ENCODE measurements at regions not wholly inside any gene's neighbourhood (a gene's known extent, or its start where the extent isn't known, plus 50 kb on each side); places are given as distances from the start of the nearest gene placed in this dataset.

- Histone ChIP-seq H3K9me3 (peaks cover 0 to 8% (median 7%) of the 10 kb centered on the region in 4 donors), H3K27ac (no peak overlapping the region), H3K4me3 (no peak overlapping the region), H3K4me1 (no peaks in the 10 kb centered on the region), H3K27me3 (no peaks in the 10 kb centered on the region), H3K36me3 (no peaks in the 10 kb centered on the region)
- no peak for TF ChIP-seq POLR2AphosphoS5 (IDR thresholded peaks at IDR 0.05)
- TF ChIP-seq, protein P1, sequence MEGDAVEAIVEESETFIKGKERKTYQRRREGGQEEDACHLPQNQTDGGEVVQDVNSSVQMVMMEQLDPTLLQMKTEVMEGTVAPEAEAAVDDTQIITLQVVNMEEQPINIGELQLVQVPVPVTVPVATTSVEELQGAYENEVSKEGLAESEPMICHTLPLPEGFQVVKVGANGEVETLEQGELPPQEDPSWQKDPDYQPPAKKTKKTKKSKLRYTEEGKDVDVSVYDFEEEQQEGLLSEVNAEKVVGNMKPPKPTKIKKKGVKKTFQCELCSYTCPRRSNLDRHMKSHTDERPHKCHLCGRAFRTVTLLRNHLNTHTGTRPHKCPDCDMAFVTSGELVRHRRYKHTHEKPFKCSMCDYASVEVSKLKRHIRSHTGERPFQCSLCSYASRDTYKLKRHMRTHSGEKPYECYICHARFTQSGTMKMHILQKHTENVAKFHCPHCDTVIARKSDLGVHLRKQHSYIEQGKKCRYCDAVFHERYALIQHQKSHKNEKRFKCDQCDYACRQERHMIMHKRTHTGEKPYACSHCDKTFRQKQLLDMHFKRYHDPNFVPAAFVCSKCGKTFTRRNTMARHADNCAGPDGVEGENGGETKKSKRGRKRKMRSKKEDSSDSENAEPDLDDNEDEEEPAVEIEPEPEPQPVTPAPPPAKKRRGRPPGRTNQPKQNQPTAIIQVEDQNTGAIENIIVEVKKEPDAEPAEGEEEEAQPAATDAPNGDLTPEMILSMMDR (IDR thresholded peaks at IDR 0.05): no peak
- no peak for TF ChIP-seq POLR2A (IDR thresholded peaks at IDR 0.05)
- WGBS, 2 donors: 50 to 59% methylated on average over 3 of the region's 3 CpGs
- ATAC-seq (ENCODE audit: low FRiP score in 2 of 2): no peak
- DNase-seq: no peak
These were observed 525.9 kb downstream of the EBF1 start for GRCh38 chr5:158573829-158574228.

DNA sequence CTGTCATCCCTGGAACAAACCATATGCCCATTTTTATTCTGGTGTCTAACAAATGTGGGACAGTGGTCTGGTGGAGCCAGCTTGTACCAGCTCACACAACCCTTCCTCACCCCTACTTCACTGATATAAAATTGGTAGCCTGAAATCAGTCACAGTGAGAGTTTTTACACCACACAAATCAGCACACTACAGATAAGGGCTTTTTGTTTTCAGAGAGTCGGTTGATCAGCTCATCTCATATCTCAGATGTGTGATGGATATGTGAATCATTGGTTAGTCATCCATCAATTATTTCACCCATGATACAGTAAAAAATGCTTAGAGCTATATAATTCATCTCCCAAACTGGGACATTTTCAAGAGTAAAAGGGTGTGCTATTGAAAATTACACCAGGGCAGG lies 529.2 kb downstream of the EBF1 start:
- ATAC-seq (ENCODE audit: low FRiP score in 2 of 2): no peak

DNA sequence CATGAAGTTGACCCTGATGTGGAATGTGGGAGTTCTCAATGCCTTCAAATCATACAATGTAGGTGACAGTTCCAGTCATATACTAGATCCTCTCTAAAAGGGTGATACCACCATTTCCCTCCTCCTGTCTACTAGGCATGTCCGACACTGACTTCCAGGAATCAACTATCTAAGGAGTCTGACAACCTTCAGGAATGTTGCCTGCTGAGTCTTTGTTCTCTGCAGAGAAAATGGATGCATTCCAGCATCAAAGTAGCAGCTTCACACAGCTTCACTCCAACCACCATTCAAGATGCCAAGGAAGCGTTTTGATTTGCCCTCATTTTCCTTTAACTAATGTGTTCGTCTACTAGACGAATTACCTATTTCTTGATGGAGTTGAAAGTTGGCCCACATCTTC lies 530.2 kb downstream of the EBF1 start:
- no peak overlapping the region for H3K27ac ChIP-seq
- H3K27me3 ChIP-seq: no peaks in the 10 kb centered on the region
- DNase-seq (no peak), ATAC-seq (ENCODE audit: low FRiP score in 2 of 2) (no peak)
- 81 to 87% methylated on average over 4 of the region's 4 CpGs for WGBS, 2 donors
- no peaks in the 10 kb centered on the region for H3K4me1 ChIP-seq
- H3K9me3 ChIP-seq: no peaks in the 10 kb centered on the region
- H3K4me3 ChIP-seq: no peak overlapping the region
- H3K36me3 ChIP-seq: no peaks in the 10 kb centered on the region
- no peak for TF ChIP-seq POLR2AphosphoS5 (IDR thresholded peaks at IDR 0.05)
- no peak for TF ChIP-seq EP300 (IDR thresholded peaks at IDR 0.05)
- TF ChIP-seq, protein P1 (IDR thresholded peaks at IDR 0.05): no peak
- no peak for TF ChIP-seq POLR2A (IDR thresholded peaks at IDR 0.05)

More for the DNA sequence above, 529.2 kb downstream of the EBF1 start:
- DNase-seq: no peak
- H3K4me1 ChIP-seq: no peaks in the 10 kb centered on the region
- no peak overlapping the region for H3K4me3 ChIP-seq
- no peaks in the 10 kb centered on the region for H3K9me3 ChIP-seq
- TF ChIP-seq, protein P1 (IDR thresholded peaks at IDR 0.05): no peak
- no peak for TF ChIP-seq EP300 (IDR thresholded peaks at IDR 0.05)
- no peak for TF ChIP-seq POLR2A (IDR thresholded peaks at IDR 0.05)
- no peak for TF ChIP-seq POLR2AphosphoS5 (IDR thresholded peaks at IDR 0.05)
- WGBS, 2 donors: 86 to 94% methylated on average over 1 of the region's 1 CpG
- no peaks in the 10 kb centered on the region for H3K36me3 ChIP-seq
- H3K27me3 ChIP-seq: no peaks in the 10 kb centered on the region
- H3K27ac ChIP-seq: no peak overlapping the region

DNA sequence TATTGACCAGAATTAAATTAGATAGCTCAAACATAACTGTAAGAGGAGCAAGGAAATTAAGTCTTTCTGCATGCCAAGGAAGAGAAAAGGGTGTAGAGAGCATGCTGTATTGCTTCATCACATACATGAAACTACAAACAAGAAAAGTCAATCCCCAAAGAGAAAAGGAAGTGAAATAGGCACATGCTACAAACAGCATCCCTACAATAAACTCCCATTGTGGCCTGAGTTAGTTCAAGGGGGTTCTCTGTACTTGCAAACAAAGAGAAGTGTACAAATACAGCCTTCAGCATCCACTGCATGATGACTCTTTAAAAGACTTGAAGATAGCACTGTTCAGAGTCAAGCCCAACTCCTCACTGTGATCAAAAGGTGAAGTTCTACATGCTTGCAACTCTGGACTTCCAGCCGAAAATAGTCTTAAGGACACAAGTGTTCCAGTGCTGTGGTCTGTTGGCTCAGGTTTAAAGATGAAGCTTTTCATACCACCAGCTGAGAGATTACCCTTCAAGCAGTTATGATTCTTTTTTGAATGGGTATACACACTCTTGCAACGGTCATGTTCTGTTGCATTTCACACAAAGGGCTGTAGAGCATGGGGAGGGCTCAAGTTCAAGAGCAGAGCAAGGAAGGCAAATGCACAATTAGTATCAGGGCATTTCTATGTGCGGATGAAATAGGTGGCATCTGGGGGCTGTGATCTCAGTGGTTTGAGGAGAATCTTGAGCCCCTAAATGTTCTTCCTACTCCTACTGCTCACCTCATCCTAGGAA lies 534.5 kb downstream of the EBF1 start:
- Histone ChIP-seq H3K27me3 (no peaks in the 10 kb centered on the region), H3K4me3 (no peak overlapping the region), H3K36me3 (no peaks in the 10 kb centered on the region), H3K27ac (no peak overlapping the region), H3K4me1 (no peaks in the 10 kb centered on the region), H3K9me3 (no peaks in the 10 kb centered on the region)
- 79 to 92% methylated on average over 3 of the region's 3 CpGs for WGBS, 2 donors
- no peak for TF ChIP-seq POLR2AphosphoS5 (IDR thresholded peaks at IDR 0.05)
- TF ChIP-seq POLR2A (IDR thresholded peaks at IDR 0.05): no peak
- TF ChIP-seq EP300 (IDR thresholded peaks at IDR 0.05): no peak
- TF ChIP-seq, protein P1 (IDR thresholded peaks at IDR 0.05): no peak
- ATAC-seq (ENCODE audit: low FRiP score in 2 of 2) (no peak), DNase-seq (no peak)
